ENCODE measurements at regions not wholly inside any gene's neighbourhood (a gene's known extent, or its start where the extent isn't known, plus 50 kb on each side); places are given as distances from the start of the nearest gene placed in this dataset.

DNA sequence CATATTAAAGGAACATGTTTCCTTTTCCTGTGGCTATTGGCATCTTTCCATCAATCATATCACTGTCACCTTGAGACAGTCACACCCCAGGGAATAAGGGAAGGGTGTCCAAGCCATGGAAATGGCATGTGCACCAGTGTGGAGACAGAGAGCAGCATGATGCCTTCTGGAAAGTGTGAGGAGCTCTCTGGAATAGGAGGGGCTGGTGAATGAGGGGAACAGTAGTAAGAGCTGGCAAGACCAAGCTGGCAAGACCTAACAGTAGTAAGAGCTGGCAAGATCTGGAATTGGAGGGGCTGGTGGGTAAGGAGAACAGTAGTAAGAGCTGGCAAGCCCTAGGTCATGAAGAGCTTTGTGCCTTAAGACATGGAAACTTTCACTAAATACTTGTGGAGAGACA is 186.7 kb downstream of the C1orf94 start:
- peaks cover 50% of the 10 kb centered on the region for H3K9me3 Mint-ChIP-seq (ENCODE audit: unreplicated experiment)
- H3K4me1 Mint-ChIP-seq (ENCODE audit: insufficient read depth, unreplicated experiment): no peaks in the 10 kb centered on the region
- ChIA-PET CTCF (no interaction called here), POLR2A (no interaction called here)
- H3K4me3 Mint-ChIP-seq (ENCODE audit: unreplicated experiment): no peak overlapping the region
- TF ChIP-seq, protein P1, sequence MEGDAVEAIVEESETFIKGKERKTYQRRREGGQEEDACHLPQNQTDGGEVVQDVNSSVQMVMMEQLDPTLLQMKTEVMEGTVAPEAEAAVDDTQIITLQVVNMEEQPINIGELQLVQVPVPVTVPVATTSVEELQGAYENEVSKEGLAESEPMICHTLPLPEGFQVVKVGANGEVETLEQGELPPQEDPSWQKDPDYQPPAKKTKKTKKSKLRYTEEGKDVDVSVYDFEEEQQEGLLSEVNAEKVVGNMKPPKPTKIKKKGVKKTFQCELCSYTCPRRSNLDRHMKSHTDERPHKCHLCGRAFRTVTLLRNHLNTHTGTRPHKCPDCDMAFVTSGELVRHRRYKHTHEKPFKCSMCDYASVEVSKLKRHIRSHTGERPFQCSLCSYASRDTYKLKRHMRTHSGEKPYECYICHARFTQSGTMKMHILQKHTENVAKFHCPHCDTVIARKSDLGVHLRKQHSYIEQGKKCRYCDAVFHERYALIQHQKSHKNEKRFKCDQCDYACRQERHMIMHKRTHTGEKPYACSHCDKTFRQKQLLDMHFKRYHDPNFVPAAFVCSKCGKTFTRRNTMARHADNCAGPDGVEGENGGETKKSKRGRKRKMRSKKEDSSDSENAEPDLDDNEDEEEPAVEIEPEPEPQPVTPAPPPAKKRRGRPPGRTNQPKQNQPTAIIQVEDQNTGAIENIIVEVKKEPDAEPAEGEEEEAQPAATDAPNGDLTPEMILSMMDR (IDR thresholded peaks at IDR 0.05; ENCODE audit: unreplicated experiment): no peak
- no peaks in the 10 kb centered on the region for H3K27me3 Mint-ChIP-seq (ENCODE audit: insufficient read depth, unreplicated experiment)
- no TSS peak for BruUV-seq (replicated peaks)
- no peaks in the 10 kb centered on the region for H3K36me3 Mint-ChIP-seq (ENCODE audit: insufficient read depth, unreplicated experiment)
- no peak overlapping the region for H3K27ac Mint-ChIP-seq (ENCODE audit: low read depth, unreplicated experiment)
- DNase-seq (ENCODE audit: unreplicated experiment): no peak
- intact Hi-C loops (cut with micrococcal nuclease): no loop called here

DNA sequence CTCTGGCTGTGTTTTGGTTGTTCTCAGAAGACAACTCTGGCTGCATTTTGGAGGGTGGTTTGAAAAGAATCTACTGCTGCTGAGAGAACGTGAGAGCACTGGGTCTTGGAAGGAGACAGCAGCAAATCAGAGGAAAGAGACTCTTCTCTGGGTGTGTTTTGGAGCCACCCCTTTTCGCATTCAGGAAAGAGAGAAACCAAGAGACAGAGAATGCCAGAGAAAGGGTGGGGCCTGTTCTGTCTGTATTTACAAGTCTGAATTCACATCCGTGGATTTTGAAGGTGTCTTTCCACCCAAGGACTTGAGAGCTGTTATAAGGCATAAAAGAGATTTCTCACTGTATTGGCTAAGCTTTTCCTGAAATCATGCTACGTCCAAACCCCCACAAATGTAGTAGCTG is 187.2 kb downstream of the C1orf94 start:
- H3K9me3 Mint-ChIP-seq (ENCODE audit: unreplicated experiment): peaks cover 55% of the 10 kb centered on the region
- no peaks in the 10 kb centered on the region for H3K4me1 Mint-ChIP-seq (ENCODE audit: insufficient read depth, unreplicated experiment)
- no peaks in the 10 kb centered on the region for H3K27me3 Mint-ChIP-seq (ENCODE audit: insufficient read depth, unreplicated experiment)
- DNase-seq (ENCODE audit: unreplicated experiment): no peak
- no peaks in the 10 kb centered on the region for H3K36me3 Mint-ChIP-seq (ENCODE audit: insufficient read depth, unreplicated experiment)
- no peak overlapping the region for H3K4me3 Mint-ChIP-seq (ENCODE audit: unreplicated experiment)
- CTCF ChIA-PET: no interaction called here
- BruUV-seq (replicated peaks): no TSS peak
- no peak overlapping the region for H3K27ac Mint-ChIP-seq (ENCODE audit: low read depth, unreplicated experiment)
- TF ChIP-seq, protein P1 (IDR thresholded peaks at IDR 0.05; ENCODE audit: unreplicated experiment): no peak
- intact Hi-C loops (cut with micrococcal nuclease): no loop called here
- POLR2A ChIA-PET: no interaction called here

DNA sequence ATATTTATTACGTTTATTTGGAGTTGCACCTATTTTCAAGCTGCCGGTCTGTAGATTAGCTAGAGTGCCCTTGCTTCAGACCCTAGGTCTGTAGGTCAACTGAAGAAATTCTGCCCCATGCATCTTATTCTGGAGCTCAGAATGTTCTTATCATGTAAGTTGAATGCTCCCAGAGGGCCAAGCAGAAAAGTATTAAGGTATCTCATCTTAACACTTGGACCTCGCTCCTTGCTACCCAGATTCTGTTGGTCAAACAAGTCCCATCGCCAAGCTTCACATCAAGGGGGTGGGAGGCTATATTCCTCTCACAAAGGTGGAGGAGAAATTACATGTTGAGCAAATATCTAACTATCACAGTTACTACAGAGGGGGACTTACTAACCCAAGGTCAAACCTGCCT is 187.7 kb downstream of the C1orf94 start:
- no TSS peak for BruUV-seq (replicated peaks)
- no peak for DNase-seq (ENCODE audit: unreplicated experiment)
- no peaks in the 10 kb centered on the region for H3K4me1 Mint-ChIP-seq (ENCODE audit: insufficient read depth, unreplicated experiment)
- TF ChIP-seq, protein P1 (IDR thresholded peaks at IDR 0.05; ENCODE audit: unreplicated experiment): no peak
- intact Hi-C loops (cut with micrococcal nuclease): no loop called here
- POLR2A ChIA-PET: no interaction called here
- CTCF ChIA-PET: no interaction called here
- H3K36me3 Mint-ChIP-seq (ENCODE audit: insufficient read depth, unreplicated experiment): no peaks in the 10 kb centered on the region
- H3K4me3 Mint-ChIP-seq (ENCODE audit: unreplicated experiment): no peak overlapping the region
- H3K9me3 Mint-ChIP-seq (ENCODE audit: unreplicated experiment): peaks cover 55% of the 10 kb centered on the region
- no peak overlapping the region for H3K27ac Mint-ChIP-seq (ENCODE audit: low read depth, unreplicated experiment)
- H3K27me3 Mint-ChIP-seq (ENCODE audit: insufficient read depth, unreplicated experiment): no peaks in the 10 kb centered on the region

DNA sequence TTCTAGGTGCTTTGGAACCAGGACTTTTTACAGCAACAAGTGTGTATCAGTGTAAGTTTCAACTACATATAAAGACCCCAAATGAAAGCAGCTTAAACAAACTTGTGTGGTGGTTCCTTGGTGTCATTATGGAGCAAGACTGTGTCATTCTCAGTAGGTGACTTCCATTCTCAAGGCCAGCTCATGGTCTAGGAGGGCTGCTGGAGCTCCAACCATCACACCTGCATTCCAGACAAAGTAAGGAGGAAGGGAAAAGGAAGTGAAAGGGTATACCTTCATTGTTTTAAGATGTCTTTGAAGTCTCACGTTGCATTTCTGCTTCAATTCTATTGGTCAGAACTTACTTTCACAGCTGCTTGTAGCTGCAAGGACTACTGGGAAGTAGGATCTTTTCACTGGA is 188.6 kb downstream of the C1orf94 start:
- Mint-ChIP-seq H3K27ac (ENCODE audit: low read depth, unreplicated experiment) (no peak overlapping the region), H3K27me3 (ENCODE audit: insufficient read depth, unreplicated experiment) (no peaks in the 10 kb centered on the region), H3K4me1 (ENCODE audit: insufficient read depth, unreplicated experiment) (no peaks in the 10 kb centered on the region), H3K36me3 (ENCODE audit: insufficient read depth, unreplicated experiment) (no peaks in the 10 kb centered on the region), H3K9me3 (ENCODE audit: unreplicated experiment) (peaks cover 50% of the 10 kb centered on the region), H3K4me3 (ENCODE audit: unreplicated experiment) (no peak overlapping the region)
- ChIA-PET CTCF (no interaction called here), POLR2A (no interaction called here)
- no TSS peak for BruUV-seq (replicated peaks)
- intact Hi-C loops (cut with micrococcal nuclease): no loop called here
- TF ChIP-seq, protein P1 (IDR thresholded peaks at IDR 0.05; ENCODE audit: unreplicated experiment): no peak
- DNase-seq (ENCODE audit: unreplicated experiment): no peak

Data from MCF 10A (cell line).